Lower leg skin (tissue), 3 donors: ENCODE measurements at regions not wholly inside any gene's neighbourhood (a gene's known extent, or its start where the extent isn't known, plus 50 kb on each side); places are given as distances from the start of the nearest gene placed in this dataset.

Experiments used
- CTCF ChIP-seq, 3 donors: fragments of 450-650 bp; IDR thresholded peaks; one replicate each; pipeline ENCODE4 v1.5.1; 2016; ENCODE audit warnings: antibody characterized with exemption in 3 of 3, mild to moderate bottlenecking in 3 of 3, moderate library complexity in 2 of 3
- POLR2A ChIP-seq, 2 donors: fragments of 450-650 bp; IDR thresholded peaks; one replicate each; pipeline ENCODE4 v1.6.1; 2016 to 2017; ENCODE audit warnings: antibody characterized with exemption in 2 of 2, mild to moderate bottlenecking in 1 of 2, moderate library complexity in 1 of 2

GRCh38 chr6:141953072-141953471 is 179.7 kb upstream of the GJE1 start:
- TF ChIP-seq POLR2A (IDR thresholded peaks at IDR 0.05) (no peak), CTCF (IDR thresholded peaks at IDR 0.05) (no peak)
